Endometrium (tissue), 2 donors: ENCODE measurements at regions not wholly inside any gene's neighbourhood (a gene's known extent, or its start where the extent isn't known, plus 50 kb on each side); places are given as distances from the start of the nearest gene placed in this dataset.
A peak's percentile ranks its signal among the peaks of the same experiment; 100 is the strongest.

Experiments
- FAIRE-seq: peaks from 2 replicates; lab custom pipeline; 2012; peaks lifted over from hg19 to GRCh38; lab: Jason Lieb, UNC
- donor health status: control.
- donor health status: control.

DNA sequence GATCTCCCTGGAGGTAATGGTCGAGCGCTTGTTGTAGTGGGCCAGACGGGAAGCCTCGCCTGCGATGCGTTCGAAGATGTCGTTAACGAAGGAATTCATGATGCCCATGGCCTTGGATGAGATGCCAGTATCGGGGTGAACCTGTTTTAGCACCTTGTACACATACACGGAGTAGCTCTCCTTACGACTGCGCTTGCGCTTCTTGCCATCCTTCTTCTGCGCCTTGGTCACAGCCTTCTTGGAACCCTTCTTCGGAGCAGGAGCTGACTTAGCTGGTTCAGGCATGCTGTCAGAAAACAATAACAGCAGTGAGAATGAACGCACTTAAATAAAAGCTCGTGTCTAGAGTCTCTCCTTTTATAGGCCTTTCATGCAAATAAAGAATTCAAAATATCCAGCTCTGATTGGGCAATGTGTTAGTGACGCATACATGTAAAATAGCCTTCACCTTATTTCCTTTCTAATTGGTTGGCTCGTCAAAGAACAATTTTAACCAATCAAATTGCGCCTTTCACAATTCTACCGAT lies 129.2 kb downstream of the HFE start:
- peak; percentile 100 for FAIRE-seq

DNA sequence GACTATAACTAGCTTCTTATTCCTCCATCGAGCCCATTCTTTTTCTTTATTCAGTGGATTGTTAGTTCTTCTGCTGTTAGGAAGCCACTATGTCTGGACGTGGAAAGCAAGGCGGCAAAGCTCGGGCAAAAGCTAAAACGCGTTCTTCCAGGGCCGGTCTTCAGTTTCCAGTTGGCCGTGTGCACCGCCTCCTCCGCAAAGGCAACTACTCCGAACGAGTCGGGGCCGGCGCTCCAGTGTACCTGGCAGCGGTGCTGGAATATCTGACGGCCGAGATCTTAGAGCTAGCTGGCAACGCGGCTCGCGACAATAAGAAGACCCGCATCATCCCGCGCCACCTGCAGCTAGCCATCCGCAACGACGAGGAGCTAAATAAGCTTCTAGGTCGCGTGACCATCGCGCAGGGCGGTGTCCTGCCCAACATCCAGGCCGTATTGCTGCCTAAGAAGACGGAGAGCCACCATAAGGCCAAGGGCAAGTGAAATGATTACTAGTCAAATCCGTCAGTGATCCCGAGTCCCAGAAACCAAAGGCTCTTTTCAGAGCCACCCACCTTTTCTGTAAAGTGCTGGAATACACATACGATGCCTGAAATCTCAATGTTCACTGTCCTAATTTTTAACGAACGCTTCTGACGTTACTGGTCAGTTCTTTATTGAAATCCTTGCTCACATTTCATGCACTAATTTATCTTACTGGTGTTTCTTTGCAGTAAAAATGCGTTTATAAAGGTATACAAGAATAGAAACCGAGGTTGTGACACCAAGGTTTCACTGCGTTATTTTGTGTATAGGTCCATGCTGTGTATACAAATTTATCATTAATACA lies 129.9 kb downstream of the HFE start:
- FAIRE-seq: no peak

DNA sequence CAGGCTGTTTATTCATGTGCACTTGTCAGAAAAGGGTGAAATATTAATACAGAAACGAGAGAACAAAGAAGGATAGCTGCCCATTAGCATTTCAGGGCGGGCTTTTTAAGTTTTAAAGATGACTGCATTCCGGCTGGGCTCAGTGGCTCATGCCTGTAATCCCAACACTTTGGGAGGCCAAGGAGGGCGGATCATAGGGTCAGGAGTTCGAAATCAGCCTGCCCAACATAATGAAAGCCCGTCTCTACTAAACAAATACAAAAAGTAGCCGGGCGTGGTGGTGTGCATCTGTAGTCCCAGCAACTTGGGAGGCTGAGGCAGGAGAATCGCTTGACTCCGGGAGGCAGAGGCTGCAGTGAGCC lies 130.5 kb downstream of the HFE start:
- FAIRE-seq: no peak

DNA sequence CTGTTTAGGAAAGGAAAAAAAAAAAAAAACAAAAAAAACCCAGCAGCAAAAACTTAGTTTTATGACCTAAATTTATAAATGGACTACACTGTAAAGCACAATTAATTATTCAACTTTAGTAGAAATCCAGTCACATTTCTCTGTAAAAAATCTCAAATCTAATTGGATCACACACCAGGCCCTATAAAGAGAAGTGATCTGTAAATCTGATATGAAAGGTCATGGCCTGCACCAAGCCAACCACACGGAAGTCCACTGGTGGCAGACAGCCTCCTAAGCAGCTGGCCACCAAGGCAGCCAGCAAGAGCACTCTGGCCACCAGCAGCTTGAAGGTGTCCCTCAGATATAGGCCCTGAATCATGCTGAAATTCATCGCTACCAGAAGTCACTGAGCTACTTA lies 131.6 kb downstream of the HFE start:
- no peak for FAIRE-seq

DNA sequence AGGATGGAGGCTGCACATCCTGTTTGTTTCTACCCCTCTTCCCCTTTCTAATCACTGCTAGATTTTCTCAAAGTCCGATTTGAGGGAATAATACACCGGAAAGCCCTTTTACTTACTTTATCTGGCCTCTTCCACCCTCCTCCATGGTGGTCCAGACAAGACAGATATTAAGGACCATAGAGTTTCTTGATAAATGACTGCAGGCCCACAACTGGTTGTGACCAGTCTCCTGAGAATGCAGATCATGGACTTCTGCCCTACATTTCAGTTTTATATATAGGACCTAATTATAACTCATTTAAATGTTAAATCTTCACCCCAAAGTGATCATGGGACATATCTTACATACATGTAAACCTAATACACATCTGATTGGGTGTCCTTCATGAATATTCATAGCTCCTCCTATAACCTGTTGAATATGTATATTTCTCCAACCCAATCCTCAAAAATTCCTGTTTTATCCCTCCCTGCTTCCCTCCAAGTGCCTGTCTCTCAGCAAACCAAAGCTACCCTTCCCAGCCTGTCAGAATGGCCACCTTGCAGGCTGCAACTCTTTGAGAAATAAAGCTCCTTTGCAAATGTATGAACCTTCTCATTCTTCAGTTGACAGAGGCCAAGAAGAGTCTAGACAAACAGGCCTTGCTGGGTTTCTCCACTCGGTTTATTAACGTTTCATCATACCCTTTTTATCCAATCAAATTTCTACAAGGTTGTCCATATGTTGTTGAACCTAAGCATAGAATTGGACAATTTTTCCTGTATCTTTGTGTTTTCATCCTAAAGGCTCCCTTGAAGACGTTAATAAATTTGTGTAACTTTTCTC lies 133.1 kb downstream of the HFE start:
- no peak for FAIRE-seq

DNA sequence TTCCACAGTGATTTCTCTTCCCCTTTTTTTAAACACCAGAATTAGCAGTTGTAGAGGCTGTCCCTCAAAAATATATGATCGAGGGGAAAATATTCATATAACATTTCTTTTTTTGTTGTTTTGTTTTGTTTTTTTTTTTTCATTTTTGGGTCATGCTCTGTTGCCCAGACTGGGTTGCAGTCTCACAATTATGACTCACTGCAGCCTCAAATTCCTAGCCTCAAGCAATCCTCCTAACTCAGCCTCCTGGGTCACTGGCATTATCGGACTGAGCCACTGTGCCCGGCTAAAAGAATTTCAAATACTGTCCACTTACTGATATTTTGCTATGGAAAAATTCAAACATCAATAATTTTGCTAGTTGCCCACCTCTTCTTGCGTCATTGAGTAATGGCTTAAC lies 134.0 kb downstream of the HFE start:
- FAIRE-seq: no peak

DNA sequence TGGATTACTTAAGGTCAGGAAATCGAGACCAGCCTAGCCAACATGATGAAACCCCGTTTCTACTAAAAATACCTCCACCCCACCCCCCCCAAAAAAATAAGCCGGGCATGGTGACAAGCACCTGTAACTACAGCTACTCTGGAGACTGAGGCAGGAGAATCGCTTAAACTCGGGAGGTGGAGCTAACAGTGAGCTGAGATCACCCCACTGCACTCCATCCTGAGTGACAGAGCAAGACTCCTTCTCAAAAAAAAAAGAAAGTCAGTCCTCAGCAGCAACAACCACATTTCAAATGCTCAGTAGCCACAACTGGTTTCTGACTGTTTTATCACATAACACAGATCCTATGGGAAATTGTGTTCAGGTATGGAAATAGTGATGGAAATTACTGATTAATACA lies 135.3 kb downstream of the HFE start:
- no peak for FAIRE-seq

DNA sequence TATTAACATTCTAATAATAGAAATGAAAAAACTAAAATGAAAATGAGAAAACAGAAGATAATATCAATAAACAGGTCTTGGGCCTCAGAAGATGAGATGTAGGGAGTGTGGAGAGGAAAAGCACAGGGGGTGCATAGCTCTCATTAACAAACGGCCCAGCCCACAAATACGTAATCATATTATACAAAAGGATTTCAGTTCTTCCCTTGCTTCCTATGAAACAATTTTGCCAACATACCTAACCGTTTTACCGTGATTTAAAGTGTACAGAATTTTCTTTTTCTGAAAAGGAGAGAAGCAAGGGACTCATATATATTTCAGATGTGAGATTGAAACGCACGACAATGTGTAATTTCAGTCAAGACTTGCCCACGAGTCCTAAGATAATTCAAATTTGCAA lies 136.0 kb downstream of the HFE start:
- no peak for FAIRE-seq

DNA sequence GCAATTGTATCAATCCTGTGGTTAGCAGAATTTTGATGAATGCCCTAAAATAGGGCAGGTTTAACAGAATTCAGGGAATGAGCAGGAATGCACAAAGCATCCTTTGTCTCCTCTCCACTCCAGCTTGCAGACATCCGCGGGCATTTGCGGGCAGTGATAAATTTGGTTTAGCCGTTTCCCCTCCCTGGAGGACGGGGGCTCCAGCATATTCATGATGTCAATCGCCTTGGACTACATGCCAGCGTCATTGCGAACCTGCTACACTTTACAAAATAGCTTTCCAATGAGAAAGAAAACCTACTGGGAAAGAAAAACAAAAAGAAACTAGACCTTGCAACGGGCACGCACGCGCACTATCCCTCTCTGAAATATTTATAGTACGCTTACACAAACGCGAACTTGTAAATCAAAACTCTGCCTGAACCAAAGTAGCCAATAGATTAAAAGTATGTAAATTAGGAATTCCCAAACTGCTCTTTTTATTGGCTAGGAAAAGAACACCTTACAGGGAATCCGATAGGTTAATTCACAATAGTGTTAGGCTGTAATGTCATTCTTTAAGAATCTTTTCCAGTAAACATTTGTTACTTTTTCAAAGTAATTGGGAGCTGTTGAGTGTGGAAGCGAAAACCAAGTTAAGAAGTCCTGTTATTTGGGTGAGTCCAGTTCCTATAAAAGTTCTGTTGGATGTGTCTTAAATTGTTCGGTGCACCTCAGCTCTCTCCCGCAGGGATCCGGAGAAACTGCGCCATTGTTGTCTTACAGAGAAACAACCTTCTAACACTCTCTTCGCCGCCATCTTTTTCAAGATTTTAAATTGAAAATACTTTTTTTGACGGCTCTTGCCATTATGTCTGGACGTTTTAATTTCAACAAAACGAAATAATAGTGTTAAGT lies 136.7 kb downstream of the HFE start:
- FAIRE-seq: peak; percentile 98

DNA sequence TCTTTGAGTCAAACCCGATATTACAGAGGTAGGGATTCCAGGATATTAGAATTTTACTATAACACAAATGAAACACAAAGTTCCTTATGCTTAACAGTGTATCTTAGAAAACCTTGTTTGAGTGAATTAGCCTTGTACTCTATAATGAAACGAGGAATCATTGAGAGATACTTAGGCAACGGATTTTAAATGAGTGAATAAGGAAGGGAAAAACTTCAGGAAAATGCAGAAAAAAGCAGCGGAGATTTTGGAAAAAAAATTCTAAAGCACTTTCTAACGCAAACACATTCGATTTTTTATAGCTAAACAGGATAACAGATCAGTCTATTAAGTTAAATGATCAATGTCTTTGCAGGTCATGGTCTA lies 137.3 kb downstream of the HFE start:
- FAIRE-seq: no peak

DNA sequence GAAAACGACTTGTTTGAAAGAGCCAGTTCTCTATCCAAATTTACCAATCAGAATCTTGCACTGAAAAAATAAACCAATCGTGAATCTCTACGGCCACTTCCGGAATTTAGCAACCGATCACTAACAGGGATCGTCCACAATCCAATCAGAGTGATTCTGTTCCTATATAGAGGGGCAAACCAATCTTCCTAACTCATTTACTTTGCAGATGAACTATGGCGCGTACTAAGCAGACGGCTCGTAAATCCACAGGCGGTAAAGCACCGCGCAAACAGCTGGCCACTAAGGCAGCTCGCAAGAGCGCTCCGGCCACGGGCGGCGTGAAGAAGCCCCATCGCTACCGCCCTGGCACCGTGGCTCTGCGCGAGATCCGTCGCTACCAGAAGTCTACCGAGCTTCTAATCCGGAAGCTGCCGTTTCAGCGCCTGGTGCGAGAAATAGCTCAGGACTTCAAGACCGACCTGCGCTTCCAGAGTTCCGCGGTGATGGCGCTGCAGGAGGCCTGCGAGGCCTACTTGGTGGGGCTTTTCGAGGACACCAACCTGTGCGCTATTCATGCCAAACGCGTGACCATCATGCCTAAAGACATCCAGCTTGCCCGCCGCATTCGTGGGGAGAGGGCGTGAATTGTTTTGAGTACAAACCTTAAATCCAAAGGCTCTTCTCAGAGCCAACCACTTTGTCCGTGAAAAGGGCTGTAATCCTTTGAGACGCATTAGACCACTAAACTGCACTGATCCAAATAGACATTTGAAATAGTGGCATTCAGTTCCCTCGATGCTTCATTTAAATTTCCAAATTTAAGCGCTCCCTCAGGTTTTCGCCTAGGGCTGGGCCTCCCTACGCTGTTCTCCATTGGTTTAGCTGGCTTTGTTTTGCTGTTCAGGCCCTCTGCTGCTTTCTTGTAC lies 138.0 kb downstream of the HFE start:
- peak; percentile 88 for FAIRE-seq

DNA sequence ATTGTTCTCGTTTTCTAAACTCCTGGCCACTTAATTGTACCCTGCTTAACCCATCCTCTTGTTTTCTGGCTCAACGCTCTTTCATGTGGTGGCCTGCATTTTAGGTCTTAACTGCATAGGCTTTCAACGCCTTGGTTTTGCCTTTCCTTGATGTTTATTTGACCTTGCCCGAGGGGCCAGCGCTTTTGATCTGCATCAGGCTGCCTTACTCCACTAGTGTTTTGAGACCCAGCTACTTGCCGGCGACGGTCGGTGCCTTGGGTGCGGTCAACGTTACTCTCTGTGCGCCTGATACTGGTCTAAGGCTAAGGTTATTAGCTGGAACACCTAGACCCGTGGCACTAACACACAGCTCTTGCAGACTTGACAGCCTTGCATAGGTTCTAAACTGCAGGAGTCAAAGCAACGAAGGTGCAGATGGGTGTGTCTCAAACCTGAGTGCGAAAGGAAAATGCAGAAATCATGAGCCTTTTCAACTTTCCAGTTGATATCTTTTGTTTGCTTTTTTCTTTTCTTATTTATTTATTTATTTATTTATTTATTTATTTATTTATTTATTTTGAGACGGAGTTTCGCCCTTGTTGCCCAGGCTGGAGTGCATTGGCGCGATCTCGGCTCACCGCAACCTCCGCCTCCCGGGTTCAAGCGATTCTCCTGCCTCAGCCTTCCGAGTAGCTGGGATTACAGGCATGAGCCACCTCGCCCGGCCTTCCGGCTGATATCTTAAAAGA lies 138.8 kb downstream of the HFE start:
- FAIRE-seq: no peak

DNA sequence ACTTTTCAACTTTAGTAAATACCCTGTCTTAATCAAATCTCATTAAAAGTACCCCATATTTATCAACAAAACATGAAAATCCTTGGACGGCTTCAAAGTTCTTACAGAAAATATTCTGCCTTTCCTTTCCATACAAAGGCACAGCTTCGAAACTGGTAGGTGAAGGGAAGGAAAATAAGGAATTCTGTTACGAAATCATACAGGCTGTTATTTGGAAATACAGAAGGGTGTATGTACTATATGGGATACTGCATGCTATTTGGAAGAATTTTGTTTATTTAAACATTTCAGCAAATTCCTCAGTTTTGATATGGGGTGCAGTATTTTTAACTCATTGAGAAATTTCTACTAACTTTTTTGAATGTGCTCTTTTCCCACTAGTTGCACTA lies 138.4 kb upstream of the BTN3A2 start:
- FAIRE-seq: no peak

DNA sequence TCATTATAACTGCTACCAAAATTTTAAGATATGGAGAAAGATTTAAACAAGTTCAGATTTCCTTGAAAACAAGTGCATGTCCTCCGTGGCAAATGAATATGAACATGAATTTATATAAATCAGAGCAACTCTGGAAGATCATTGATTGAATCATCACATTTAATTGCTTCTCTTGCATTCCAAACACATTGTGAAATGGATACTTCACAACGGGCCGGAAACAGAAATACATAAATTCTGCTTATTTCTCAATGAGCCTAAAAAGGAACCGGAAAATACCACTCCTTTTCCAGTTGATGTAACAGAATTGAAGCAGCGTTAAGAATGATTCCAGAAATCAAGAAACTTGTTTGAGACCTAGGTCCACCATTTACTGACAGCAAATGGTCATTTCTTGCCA lies 134.6 kb upstream of the BTN3A2 start:
- FAIRE-seq: no peak

DNA sequence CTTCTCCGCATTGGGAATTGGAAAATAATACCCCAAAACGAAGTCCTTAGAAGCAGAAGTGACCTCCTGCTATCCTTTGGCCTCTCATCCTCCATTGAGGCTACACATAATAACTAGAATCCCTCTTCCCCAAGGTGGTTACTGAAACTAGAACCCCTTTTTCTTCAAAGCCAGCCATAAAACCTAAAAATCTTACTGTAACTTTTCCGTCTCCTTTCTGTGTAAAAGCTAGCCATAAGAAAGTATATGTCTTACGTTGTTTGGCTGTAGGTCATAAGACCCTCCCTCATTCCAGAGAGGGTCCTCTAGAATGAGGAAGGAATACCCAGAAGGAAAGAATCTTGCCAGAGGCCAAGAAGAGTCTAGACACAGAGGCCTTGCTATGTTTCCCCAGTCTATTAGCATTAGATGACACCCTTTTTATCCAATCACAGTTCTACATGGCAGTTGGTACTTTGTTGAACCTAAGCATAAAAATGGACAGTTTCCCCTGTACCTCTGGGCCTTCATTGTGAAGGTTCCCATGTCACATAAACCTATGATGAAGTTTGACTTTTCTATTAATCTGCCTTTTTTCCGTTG lies 133.9 kb upstream of the BTN3A2 start:
- no peak for FAIRE-seq

DNA sequence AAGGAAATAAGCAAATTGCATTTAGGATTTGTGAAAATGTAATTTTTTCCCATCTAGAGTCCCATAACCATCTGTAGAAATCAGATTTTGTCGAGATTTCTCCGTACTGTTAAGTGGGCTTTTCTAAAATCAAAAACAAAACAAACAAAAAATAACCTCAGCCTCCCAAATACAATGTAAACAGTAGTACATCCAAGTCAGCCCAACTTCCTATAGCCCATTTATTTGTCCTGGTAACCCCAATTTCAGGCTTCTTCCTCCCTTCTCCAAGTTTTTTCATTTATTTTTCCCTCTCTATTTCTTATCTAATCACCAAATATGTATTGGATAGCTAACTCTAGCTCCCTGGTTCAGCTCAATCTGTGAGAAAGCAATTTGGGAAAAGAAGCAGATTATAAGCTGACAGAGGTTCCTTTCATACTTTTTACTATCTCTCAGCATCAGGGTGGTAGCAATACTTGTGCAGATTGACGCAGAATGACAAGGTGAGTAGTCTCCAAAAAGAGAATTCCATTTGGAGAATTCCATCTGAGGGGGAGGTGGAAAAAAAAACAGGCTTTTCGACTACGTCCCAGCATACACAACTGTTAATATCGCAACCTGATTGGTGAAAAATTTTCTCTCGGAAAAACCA lies 132.6 kb upstream of the BTN3A2 start:
- no peak for FAIRE-seq

DNA sequence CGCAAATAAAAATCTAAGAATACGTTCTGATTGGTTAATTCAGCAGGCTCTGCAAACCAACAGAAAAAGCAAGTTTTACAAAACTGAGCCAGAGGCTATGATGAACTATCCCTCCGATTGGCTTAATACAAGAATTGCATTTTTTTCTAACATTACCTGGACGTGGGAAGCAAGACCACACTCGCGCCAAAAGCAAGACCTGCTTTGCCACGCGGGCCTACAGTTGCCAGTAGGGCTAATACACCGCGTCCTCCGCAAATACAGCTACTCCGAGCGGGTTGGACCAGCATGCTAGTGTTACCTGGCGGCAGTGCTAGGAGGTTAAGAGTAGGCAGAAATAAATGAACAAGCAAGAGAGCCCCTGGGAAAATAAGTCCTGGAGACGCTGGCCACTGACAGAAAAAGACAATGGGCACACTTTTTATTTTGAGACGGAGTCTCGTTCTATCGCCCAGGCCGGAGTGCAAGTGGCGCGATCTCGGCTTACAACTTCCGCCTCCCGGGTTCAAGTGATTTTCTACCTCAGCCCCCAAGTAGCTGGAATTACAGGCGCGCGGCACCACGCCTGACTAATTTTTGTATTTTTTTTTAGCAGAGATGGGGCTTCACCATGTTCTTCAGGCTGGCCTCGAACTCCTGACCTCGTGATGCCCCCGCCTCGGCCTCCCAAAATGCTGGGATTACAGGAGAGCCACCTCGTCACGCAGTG lies 131.9 kb upstream of the BTN3A2 start:
- peak; percentile 72 for FAIRE-seq

DNA sequence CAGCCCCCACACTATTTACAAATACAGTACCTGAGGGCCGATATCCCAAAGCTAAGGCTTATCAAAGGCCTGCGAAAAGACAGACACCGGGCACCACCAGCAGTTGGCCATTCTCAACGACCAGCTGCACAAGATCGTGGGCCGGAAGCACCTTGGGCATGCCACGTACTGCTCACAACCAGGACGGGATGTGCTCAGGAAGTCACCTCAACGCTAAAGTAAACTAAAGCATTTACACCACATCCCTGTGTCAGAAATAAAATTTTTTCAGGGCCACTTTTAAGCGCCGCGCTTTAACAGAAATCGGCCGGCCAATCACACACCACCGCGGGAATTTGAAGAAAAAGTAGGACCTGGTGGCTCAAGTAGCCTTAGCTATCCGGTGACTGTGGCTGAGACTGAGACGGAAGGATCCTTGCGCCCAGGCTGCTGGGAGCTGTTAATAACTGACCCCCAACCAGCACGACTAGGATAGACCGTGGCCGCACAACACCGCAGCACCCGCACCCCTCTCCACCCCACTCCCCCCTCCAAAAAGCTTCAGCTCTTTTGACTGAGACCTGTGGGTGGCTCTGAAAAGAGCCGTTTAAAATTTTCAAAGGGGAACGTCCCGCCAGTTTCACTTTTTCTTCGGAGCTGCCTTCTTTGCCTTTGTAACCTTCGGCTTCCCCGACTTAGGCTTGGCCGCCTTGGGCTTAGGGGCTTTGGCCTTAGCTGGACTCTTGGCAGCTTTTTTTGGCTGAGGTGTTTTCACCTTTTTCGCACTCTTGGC lies 131.2 kb upstream of the BTN3A2 start:
- FAIRE-seq: no peak
